ENCODE measurements at regions not wholly inside any gene's neighbourhood (a gene's known extent, or its start where the extent isn't known, plus 50 kb on each side); places are given as distances from the start of the nearest gene placed in this dataset.

GRCh38 chr21:28177124-28177523, 815.6 kb downstream of the LTN1 start:
- Mint-ChIP-seq H3K4me1 (ENCODE audit: insufficient read depth, unreplicated experiment) (peaks cover 4% of the 10 kb centered on the region), H3K27me3 (ENCODE audit: insufficient read depth, unreplicated experiment) (no peaks in the 10 kb centered on the region), H3K36me3 (ENCODE audit: insufficient read depth, unreplicated experiment) (no peaks in the 10 kb centered on the region), H3K9me3 (ENCODE audit: unreplicated experiment) (no peaks in the 10 kb centered on the region), H3K27ac (ENCODE audit: low read depth, unreplicated experiment) (no peak overlapping the region), H3K4me3 (ENCODE audit: unreplicated experiment) (no peak overlapping the region)
- DNase-seq (ENCODE audit: unreplicated experiment): no peak
- TF ChIP-seq CTCF (IDR thresholded peaks at IDR 0.05; ENCODE audit: unreplicated experiment): no peak
- ChIA-PET CTCF (no interaction called here), POLR2A (no interaction called here)
- intact Hi-C loops (cut with micrococcal nuclease): no loop called here
- BruUV-seq (replicated peaks): no TSS peak

- no peaks in the 10 kb centered on the region for H3K9me3 Mint-ChIP-seq (ENCODE audit: unreplicated experiment)
- no peak for TF ChIP-seq CTCF (IDR thresholded peaks at IDR 0.05; ENCODE audit: unreplicated experiment)
- H3K36me3 Mint-ChIP-seq (ENCODE audit: insufficient read depth, unreplicated experiment): no peaks in the 10 kb centered on the region
- intact Hi-C loops (cut with micrococcal nuclease): no loop called here
- ChIA-PET POLR2A (no interaction called here), CTCF (no interaction called here)
- no peaks in the 10 kb centered on the region for H3K27me3 Mint-ChIP-seq (ENCODE audit: insufficient read depth, unreplicated experiment)
- no peak for DNase-seq (ENCODE audit: unreplicated experiment)
- no peak overlapping the region for H3K4me3 Mint-ChIP-seq (ENCODE audit: unreplicated experiment)
- no peak overlapping the region for H3K27ac Mint-ChIP-seq (ENCODE audit: low read depth, unreplicated experiment)
- H3K4me1 Mint-ChIP-seq (ENCODE audit: insufficient read depth, unreplicated experiment): peaks cover 4% of the 10 kb centered on the region
- BruUV-seq (replicated peaks): no TSS peak
Observed at GRCh38 chr21:28174701-28175100, 818.0 kb downstream of the LTN1 start.

- Mint-ChIP-seq H3K4me3 (ENCODE audit: unreplicated experiment) (no peak overlapping the region), H3K27ac (ENCODE audit: low read depth, unreplicated experiment) (no peak overlapping the region), H3K36me3 (ENCODE audit: insufficient read depth, unreplicated experiment) (no peaks in the 10 kb centered on the region), H3K9me3 (ENCODE audit: unreplicated experiment) (no peaks in the 10 kb centered on the region), H3K27me3 (ENCODE audit: insufficient read depth, unreplicated experiment) (no peaks in the 10 kb centered on the region), H3K4me1 (ENCODE audit: insufficient read depth, unreplicated experiment) (peaks cover 4% of the 10 kb centered on the region)
- TF ChIP-seq CTCF (IDR thresholded peaks at IDR 0.05; ENCODE audit: unreplicated experiment): no peak
- intact Hi-C loops (cut with micrococcal nuclease): no loop called here
- POLR2A ChIA-PET: no interaction called here
- CTCF ChIA-PET: interaction anchor here (0.7 kb wide), 1 partner anchor 31 kb away, joined by 3 read pairs; no protein-coding TSS in a partner anchor
- no TSS peak for BruUV-seq (replicated peaks)
- no peak for DNase-seq (ENCODE audit: unreplicated experiment)
Observed at GRCh38 chr21:28174006-28174405, 818.7 kb downstream of the LTN1 start.

- no peaks in the 10 kb centered on the region for H3K9me3 Mint-ChIP-seq (ENCODE audit: unreplicated experiment)
- no peaks in the 10 kb centered on the region for H3K27me3 Mint-ChIP-seq (ENCODE audit: insufficient read depth, unreplicated experiment)
- POLR2A ChIA-PET: interaction anchor here (0.6 kb wide), 1 partner anchor 53 kb away, joined by 3 read pairs; no protein-coding TSS in a partner anchor
- intact Hi-C loops (cut with micrococcal nuclease): no loop called here
- H3K27ac Mint-ChIP-seq (ENCODE audit: low read depth, unreplicated experiment): no peak overlapping the region
- H3K36me3 Mint-ChIP-seq (ENCODE audit: insufficient read depth, unreplicated experiment): no peaks in the 10 kb centered on the region
- CTCF ChIA-PET: interaction anchor here (1.1 kb wide), 1 partner anchor 19 kb away, joined by 3 read pairs; no protein-coding TSS in a partner anchor
- TF ChIP-seq CTCF (IDR thresholded peaks at IDR 0.05; ENCODE audit: unreplicated experiment): no peak
- no peak overlapping the region for H3K4me3 Mint-ChIP-seq (ENCODE audit: unreplicated experiment)
- H3K4me1 Mint-ChIP-seq (ENCODE audit: insufficient read depth, unreplicated experiment): peaks cover 4% of the 10 kb centered on the region
- DNase-seq (ENCODE audit: unreplicated experiment): no peak
- BruUV-seq (replicated peaks): no TSS peak
Observed at GRCh38 chr21:28172376-28172775, 820.3 kb downstream of the LTN1 start.

Data from MCF 10A (cell line).